GM23248 (cell line): ENCODE measurements at regions not wholly inside any gene's neighbourhood (a gene's known extent, or its start where the extent isn't known, plus 50 kb on each side); places are given as distances from the start of the nearest gene placed in this dataset.

Source experiments
- DNase-seq: peaks from one replicate; pipeline ENCODE4 v3.0.0-alpha.2; 2015
- H2AFZ ChIP-seq: fragments of 200-600 bp; sonication (generic); 2 replicates; pipeline ENCODE4 v1.6.1; 2016; ENCODE audit warnings: antibody characterized with exemption
- H3F3A ChIP-seq: fragments of 200-600 bp; sonication (generic); 2 replicates; pipeline ENCODE4 v1.6.1; 2016; ENCODE audit warnings: mild to moderate bottlenecking, antibody characterized with exemption, mixed run types; ENCODE audit not compliant: insufficient read depth
- H3K27ac ChIP-seq: fragments of 200-600 bp; sonication (generic); 2 replicates; pipeline ENCODE4 v1.5.1; 2016; ENCODE audit warnings: mild to moderate bottlenecking
- H3K27me3 ChIP-seq: fragments of 200-600 bp; sonication (generic); replicated peaks from 2 replicates; pipeline ENCODE4 v1.6.1; 2016; ENCODE audit warnings: mild to moderate bottlenecking; ENCODE audit not compliant: insufficient read depth
- H3K36me3 ChIP-seq: fragments of 200-600 bp; sonication (generic); 2 replicates; pipeline ENCODE4 v1.6.1; 2016; ENCODE audit warnings: low read depth, mild to moderate bottlenecking
- H3K4me1 ChIP-seq: fragments of 200-600 bp; sonication (generic); 2 replicates; pipeline ENCODE4 v1.6.1; 2016; ENCODE audit warnings: mild to moderate bottlenecking; ENCODE audit not compliant: insufficient read depth
- H3K4me2 ChIP-seq: fragments of 200-600 bp; sonication (generic); one replicate; pipeline ENCODE4 v1.6.1; 2016; ENCODE audit warnings: mild to moderate bottlenecking; ENCODE audit not compliant: unreplicated experiment
- H3K4me3 ChIP-seq: fragments of 200-600 bp; sonication (generic); 2 replicates; pipeline ENCODE4 v1.5.1; 2016; ENCODE audit warnings: mild to moderate bottlenecking
- H3K79me2 ChIP-seq: fragments of 200-600 bp; sonication (generic); 2 replicates; pipeline ENCODE4 v1.6.1; 2016; ENCODE audit warnings: mild to moderate bottlenecking; ENCODE audit not compliant: insufficient read depth
- H3K9ac ChIP-seq: fragments of 200-600 bp; sonication (generic); 2 replicates; pipeline ENCODE4 v1.6.1; 2016; ENCODE audit warnings: mild to moderate bottlenecking
- H3K9me2 ChIP-seq: fragments of 200-600 bp; sonication (generic); 2 replicates; pipeline ENCODE4 v1.6.1; 2016; ENCODE audit warnings: mixed run types, mild to moderate bottlenecking, moderate library complexity; ENCODE audit not compliant: insufficient read depth
- H3K9me3 ChIP-seq: fragments of 200-600 bp; sonication (generic); one replicate; pipeline ENCODE4 v1.6.1; 2017; ENCODE audit warnings: low read depth
- H4K20me1 ChIP-seq: fragments of 200-600 bp; sonication (generic); 2 replicates; pipeline ENCODE4 v1.6.0; 2016; ENCODE audit not compliant: insufficient read depth
- EZH2 ChIP-seq: fragments of 200-600 bp; sonication (generic); IDR thresholded peaks from 2 replicates; pipeline ENCODE4 v1.6.1; 2018; ENCODE audit warnings: antibody characterized with exemption, mild to moderate bottlenecking; ENCODE audit not compliant: insufficient read depth, poor library complexity, severe bottlenecking
- EZH2phosphoT487 ChIP-seq: fragments of 200-600 bp; sonication (generic); IDR thresholded peaks from 2 replicates; pipeline ENCODE4 v1.6.1; 2018; ENCODE audit warnings: antibody characterized with exemption, moderate library complexity, mild to moderate bottlenecking, low read depth; ENCODE audit not compliant: insufficient read depth
- WGBS, 2 experiments: methylation state at CpG; one replicate each; pipeline ENCODE4 v1.1.6; 2015 to 2017; ENCODE audit warnings: low lambda C conversion rate in 2 of 2, low coverage in 1 of 2; ENCODE audit errors: missing lambda C conversion rate in 2 of 2; 5-methylcytosine and 5-hydroxymethylcytosine counted together
- in situ Hi-C: fragments of 300-500 bp; cut with MboI; formaldehyde crosslinking; loops from 2 replicates; pipeline ENCODE4 v1.15.0; 2020

- H3K9me3 ChIP-seq = no peaks in the 10 kb centered on the region
- no peaks in the 10 kb centered on the region for H3K9me2 ChIP-seq
- no peaks in the 10 kb centered on the region for H3K4me1 ChIP-seq
- H3K79me2 ChIP-seq = no peaks in the 10 kb centered on the region
- H3K27ac ChIP-seq = no peak overlapping the region
- H4K20me1 ChIP-seq = no peaks in the 10 kb centered on the region
- H3F3A ChIP-seq = no peaks in the 10 kb centered on the region
- H3K4me3 ChIP-seq = no peak overlapping the region
- no peaks in the 10 kb centered on the region for H3K27me3 ChIP-seq
- in situ Hi-C loops = no loop called here
- TF ChIP-seq EZH2phosphoT487 (no peak), EZH2 (no peak)
- no peak for DNase-seq
- H3K4me2 ChIP-seq = no peak overlapping the region
- no peak overlapping the region for H3K9ac ChIP-seq
- no peak overlapping the region for H2AFZ ChIP-seq
- 14 to 16% methylated on average over 4 of the region's 4 CpGs for WGBS, 2 experiments
- no peaks in the 10 kb centered on the region for H3K36me3 ChIP-seq
Observed at GRCh38 chr16:73669535-73670274, 621.8 kb upstream of the ZFHX3 start.

GRCh38 chr16:73663720-73664119 lies 615.8 kb upstream of the ZFHX3 start:
- no peaks in the 10 kb centered on the region for H3K4me1 ChIP-seq
- H3K9ac ChIP-seq = no peak overlapping the region
- no peaks in the 10 kb centered on the region for H3F3A ChIP-seq
- no peaks in the 10 kb centered on the region for H3K27me3 ChIP-seq
- no peak overlapping the region for H2AFZ ChIP-seq
- no peak for TF ChIP-seq EZH2phosphoT487
- TF ChIP-seq EZH2 = no peak
- H3K36me3 ChIP-seq = no peaks in the 10 kb centered on the region
- in situ Hi-C loops = no loop called here
- no peak overlapping the region for H3K4me2 ChIP-seq
- H3K27ac ChIP-seq = no peak overlapping the region
- DNase-seq = no peak
- no peak overlapping the region for H3K4me3 ChIP-seq
- 9 to 15% methylated on average over 2 of the region's 2 CpGs for WGBS, 2 experiments
- no peaks in the 10 kb centered on the region for H3K9me3 ChIP-seq
- H3K9me2 ChIP-seq = no peaks in the 10 kb centered on the region
- no peaks in the 10 kb centered on the region for H4K20me1 ChIP-seq
- no peaks in the 10 kb centered on the region for H3K79me2 ChIP-seq

- no peaks in the 10 kb centered on the region for H3F3A ChIP-seq
- TF ChIP-seq EZH2phosphoT487 (no peak), EZH2 (no peak)
- no peak overlapping the region for H3K27ac ChIP-seq
- no peaks in the 10 kb centered on the region for H3K79me2 ChIP-seq
- no peaks in the 10 kb centered on the region for H3K36me3 ChIP-seq
- 7 to 19% methylated on average over 2 of the region's 2 CpGs for WGBS, 2 experiments
- H4K20me1 ChIP-seq = no peaks in the 10 kb centered on the region
- no peak overlapping the region for H3K9ac ChIP-seq
- no peaks in the 10 kb centered on the region for H3K9me3 ChIP-seq
- H2AFZ ChIP-seq = no peak overlapping the region
- no peak overlapping the region for H3K4me3 ChIP-seq
- no peaks in the 10 kb centered on the region for H3K4me1 ChIP-seq
- no peak overlapping the region for H3K4me2 ChIP-seq
- in situ Hi-C loops = no loop called here
- no peaks in the 10 kb centered on the region for H3K27me3 ChIP-seq
- no peaks in the 10 kb centered on the region for H3K9me2 ChIP-seq
- no peak for DNase-seq
Observed at GRCh38 chr16:73636196-73636595, 588.3 kb upstream of the ZFHX3 start.

- in situ Hi-C loops = no loop called here
- H4K20me1 ChIP-seq = no peaks in the 10 kb centered on the region
- H3F3A ChIP-seq = no peaks in the 10 kb centered on the region
- DNase-seq = no peak
- H3K9me2 ChIP-seq = no peaks in the 10 kb centered on the region
- no peaks in the 10 kb centered on the region for H3K79me2 ChIP-seq
- H3K27ac ChIP-seq = no peak overlapping the region
- no peak overlapping the region for H3K9ac ChIP-seq
- H3K27me3 ChIP-seq = no peaks in the 10 kb centered on the region
- H3K36me3 ChIP-seq = no peaks in the 10 kb centered on the region
- no peaks in the 10 kb centered on the region for H3K4me1 ChIP-seq
- no peaks in the 10 kb centered on the region for H3K9me3 ChIP-seq
- H3K4me2 ChIP-seq = no peak overlapping the region
- H2AFZ ChIP-seq = no peak overlapping the region
- 51 to 52% methylated on average over 8 of the region's 8 CpGs for WGBS, 2 experiments
- TF ChIP-seq EZH2 (no peak), EZH2phosphoT487 (no peak)
- no peak overlapping the region for H3K4me3 ChIP-seq
Observed at GRCh38 chr16:73629011-73629410, 581.1 kb upstream of the ZFHX3 start.

GRCh38 chr16:73617738-73618137 lies 569.8 kb upstream of the ZFHX3 start:
- Histone ChIP-seq H4K20me1 (no peaks in the 10 kb centered on the region), H3K4me2 (no peak overlapping the region), H3K4me3 (no peak overlapping the region), H2AFZ (no peak overlapping the region), H3K9me2 (no peaks in the 10 kb centered on the region), H3K79me2 (no peaks in the 10 kb centered on the region), H3K9ac (no peak overlapping the region), H3K27ac (no peak overlapping the region), H3K36me3 (no peaks in the 10 kb centered on the region), H3K27me3 (peaks cover 11% of the 10 kb centered on the region; the same call in 1 of the 2 replicates), H3K4me1 (no peaks in the 10 kb centered on the region), H3K9me3 (no peaks in the 10 kb centered on the region), H3F3A (no peaks in the 10 kb centered on the region)
- 46 to 50% methylated on average over 4 of the region's 4 CpGs for WGBS, 2 experiments
- no peak for DNase-seq
- TF ChIP-seq EZH2 (no peak), EZH2phosphoT487 (no peak)
- in situ Hi-C loops = no loop called here
